SK-N-SH treated with all-trans-retinoic acid at 6 μM for 48 hours (cell line): ENCODE measurements at regions not wholly inside any gene's neighbourhood (a gene's known extent, or its start where the extent isn't known, plus 50 kb on each side); places are given as distances from the start of the nearest gene placed in this dataset.

Source experiments
- ATAC-seq: fragments of 200-7000 bp; cut with Tn5 transposase; 3 replicates; pipeline ENCODE4 v1.9.1; 2020; ENCODE audit warnings: mild to moderate bottlenecking, moderate library complexity
- ARNTL ChIP-seq: fragments of 450-650 bp; formaldehyde crosslinking; IDR thresholded peaks from 2 replicates; pipeline ENCODE4 v1.5.0; 2020; ENCODE audit warnings: low read depth, mild to moderate bottlenecking, moderate library complexity, borderline replicate concordance
- BACH2 ChIP-seq: fragments of 250-450 bp; sonication (Bioruptor Pico); IDR thresholded peaks from 2 replicates; pipeline ENCODE4 v1.9.0; 2021; ENCODE audit warnings: mild to moderate bottlenecking, borderline replicate concordance
- CSDC2 ChIP-seq: fragments of 250-450 bp; sonication (Bioruptor Pico); IDR thresholded peaks from 2 replicates; pipeline ENCODE4 v1.5.0; 2020; ENCODE audit warnings: mild to moderate bottlenecking, moderate library complexity
- ESRRG ChIP-seq: fragments of 250-450 bp; sonication (Bioruptor Pico); IDR thresholded peaks from 2 replicates; pipeline ENCODE4 v1.6.1; 2021; ENCODE audit warnings: mild to moderate bottlenecking
- GLIS3 ChIP-seq: fragments of 250-450 bp; sonication (Bioruptor Pico); IDR thresholded peaks from 2 replicates; pipeline ENCODE4 v1.5.0; 2020; ENCODE audit warnings: mild to moderate bottlenecking, moderate library complexity
- ISL1 ChIP-seq: fragments of 250-450 bp; sonication (Bioruptor Pico); IDR thresholded peaks from 2 replicates; pipeline ENCODE4 v2.1.2; 2022; ENCODE audit warnings: mild to moderate bottlenecking, moderate library complexity
- OSR1 ChIP-seq: fragments of 250-450 bp; sonication (Bioruptor Pico); IDR thresholded peaks from 2 replicates; pipeline ENCODE4 v1.8.0; 2022; ENCODE audit warnings: moderate library complexity, mild to moderate bottlenecking, inconsistent platforms
- PPARA ChIP-seq: fragments of 250-450 bp; sonication (Bioruptor Pico); IDR thresholded peaks from 2 replicates; pipeline ENCODE4 v1.5.0; 2020; ENCODE audit warnings: mild to moderate bottlenecking, borderline replicate concordance
- RARB ChIP-seq: fragments of 250-450 bp; sonication (Bioruptor Pico); IDR thresholded peaks from 2 replicates; pipeline ENCODE4 v1.8.0; 2021; ENCODE audit warnings: mild to moderate bottlenecking, moderate library complexity
- TCF4 ChIP-seq: fragments of 250-450 bp; sonication (Bioruptor Pico); IDR thresholded peaks from 2 replicates; pipeline ENCODE4 v1.8.0; 2021; ENCODE audit warnings: mild to moderate bottlenecking, moderate library complexity, borderline replicate concordance
- TOX ChIP-seq: fragments of 250-450 bp; sonication (Bioruptor Pico); IDR thresholded peaks from 2 replicates; pipeline ENCODE4 v1.8.0; 2021; ENCODE audit warnings: mild to moderate bottlenecking, moderate library complexity, borderline replicate concordance
- ZC3H10 ChIP-seq: fragments of 250-450 bp; sonication (Bioruptor Pico); IDR thresholded peaks from 2 replicates; pipeline ENCODE4 v1.5.1; 2021; ENCODE audit warnings: mild to moderate bottlenecking, moderate library complexity
- ZFP3 ChIP-seq: fragments of 250-450 bp; sonication (Bioruptor Pico); IDR thresholded peaks from 2 replicates; pipeline ENCODE4 v1.5.0; 2020; ENCODE audit warnings: mild to moderate bottlenecking, moderate library complexity
- ZFP30 ChIP-seq: fragments of 450-650 bp; formaldehyde crosslinking; IDR thresholded peaks from 2 replicates; pipeline ENCODE4 v1.5.0; 2022; ENCODE audit warnings: mild to moderate bottlenecking, moderate library complexity
- ZNF565 ChIP-seq: fragments of 450-650 bp; formaldehyde crosslinking; conservative IDR thresholded peaks from 2 replicates; pipeline ENCODE4 v1.5.0; 2020; ENCODE audit warnings: low read depth, mild to moderate bottlenecking, moderate library complexity
- ZNF70 ChIP-seq: fragments of 450-650 bp; formaldehyde crosslinking; IDR thresholded peaks from 2 replicates; pipeline ENCODE4 v1.5.0; 2020; ENCODE audit warnings: mild to moderate bottlenecking, moderate library complexity
- ZNF8 ChIP-seq: fragments of 450-650 bp; formaldehyde crosslinking; IDR thresholded peaks from 2 replicates; pipeline ENCODE4 v1.5.0; 2020; ENCODE audit warnings: mild to moderate bottlenecking, moderate library complexity
- TF ChIP-seq, protein P1 (sequence below): fragments of 250-450 bp; sonication (Bioruptor Pico); IDR thresholded peaks from 2 replicates; pipeline ENCODE4 v1.5.1; 2020; ENCODE audit warnings: low read depth, mild to moderate bottlenecking, moderate library complexity
- TF ChIP-seq, protein P2 (sequence below): fragments of 250-450 bp; sonication (Bioruptor Pico); IDR thresholded peaks from 2 replicates; pipeline ENCODE4 v1.5.1; 2021; ENCODE audit warnings: mild to moderate bottlenecking, moderate library complexity
- TF ChIP-seq, protein P3 (sequence below): fragments of 250-450 bp; sonication (Bioruptor Pico); IDR thresholded peaks from 2 replicates; pipeline ENCODE4 v1.8.0; 2020; ENCODE audit warnings: mild to moderate bottlenecking, moderate library complexity, borderline replicate concordance
- TF ChIP-seq, protein P4 (sequence below): fragments of 250-450 bp; sonication (Bioruptor Pico); IDR thresholded peaks from 2 replicates; pipeline ENCODE4 v1.5.0; 2020; ENCODE audit warnings: mild to moderate bottlenecking, moderate library complexity
- TF ChIP-seq, protein P5 (sequence below): fragments of 250-450 bp; sonication (Bioruptor Pico); IDR thresholded peaks from 2 replicates; pipeline ENCODE4 v1.8.0; 2021; ENCODE audit warnings: low read depth, mild to moderate bottlenecking, moderate library complexity, borderline replicate concordance

DNA sequence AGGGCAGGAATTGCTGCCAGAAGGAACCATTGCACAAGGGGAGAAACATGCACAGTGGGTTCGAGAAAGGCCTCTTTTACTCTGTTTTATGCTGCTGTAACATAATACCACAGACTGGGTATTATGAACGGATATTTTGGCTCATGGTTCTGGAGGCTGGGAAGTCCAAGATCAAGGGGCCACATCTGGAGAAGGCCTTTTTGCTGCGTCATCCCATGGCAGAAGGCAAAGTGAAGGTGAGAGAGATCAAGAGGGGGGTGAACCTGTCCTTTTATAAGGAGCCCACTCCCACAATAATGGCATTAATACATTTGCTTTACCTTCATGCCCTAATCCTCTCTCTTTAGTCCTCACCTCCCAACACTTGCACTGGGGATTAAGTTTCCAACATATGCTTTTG, 136.9 kb upstream of the ALDH1B1 start:
- ATAC-seq: no peak
- no peak for TF ChIP-seq ZNF565

DNA sequence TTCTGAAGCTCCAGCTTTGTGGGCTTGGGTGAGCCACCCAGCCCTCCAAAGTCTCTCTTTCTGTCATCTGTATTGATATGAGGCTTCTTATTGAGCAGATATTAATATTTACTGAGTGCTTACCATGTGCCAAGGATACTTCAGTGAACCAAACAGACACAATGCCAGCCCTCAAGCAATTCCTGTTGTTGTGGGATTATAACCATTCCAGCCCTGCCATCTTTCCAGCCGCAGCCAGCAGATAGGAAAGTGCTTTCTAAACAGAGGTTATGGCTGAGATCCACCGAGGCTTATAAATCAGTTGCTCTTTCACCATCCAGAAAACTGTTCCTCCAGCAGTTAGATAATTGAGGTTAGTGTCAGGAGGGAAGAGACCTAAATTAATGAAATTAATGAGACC, 137.7 kb upstream of the ALDH1B1 start:
- TF ChIP-seq, protein P1, sequence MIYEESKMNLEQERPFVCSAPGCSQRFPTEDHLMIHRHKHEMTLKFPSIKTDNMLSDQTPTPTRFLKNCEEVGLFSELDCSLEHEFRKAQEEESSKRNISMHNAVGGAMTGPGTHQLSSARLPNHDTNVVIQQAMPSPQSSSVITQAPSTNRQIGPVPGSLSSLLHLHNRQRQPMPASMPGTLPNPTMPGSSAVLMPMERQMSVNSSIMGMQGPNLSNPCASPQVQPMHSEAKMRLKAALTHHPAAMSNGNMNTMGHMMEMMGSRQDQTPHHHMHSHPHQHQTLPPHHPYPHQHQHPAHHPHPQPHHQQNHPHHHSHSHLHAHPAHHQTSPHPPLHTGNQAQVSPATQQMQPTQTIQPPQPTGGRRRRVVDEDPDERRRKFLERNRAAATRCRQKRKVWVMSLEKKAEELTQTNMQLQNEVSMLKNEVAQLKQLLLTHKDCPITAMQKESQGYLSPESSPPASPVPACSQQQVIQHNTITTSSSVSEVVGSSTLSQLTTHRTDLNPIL (CRISPR knock-in tag): no peak
- TF ChIP-seq BACH2 (CRISPR knock-in tag): no peak
- no peak for TF ChIP-seq PPARA
- TF ChIP-seq, protein P2, sequence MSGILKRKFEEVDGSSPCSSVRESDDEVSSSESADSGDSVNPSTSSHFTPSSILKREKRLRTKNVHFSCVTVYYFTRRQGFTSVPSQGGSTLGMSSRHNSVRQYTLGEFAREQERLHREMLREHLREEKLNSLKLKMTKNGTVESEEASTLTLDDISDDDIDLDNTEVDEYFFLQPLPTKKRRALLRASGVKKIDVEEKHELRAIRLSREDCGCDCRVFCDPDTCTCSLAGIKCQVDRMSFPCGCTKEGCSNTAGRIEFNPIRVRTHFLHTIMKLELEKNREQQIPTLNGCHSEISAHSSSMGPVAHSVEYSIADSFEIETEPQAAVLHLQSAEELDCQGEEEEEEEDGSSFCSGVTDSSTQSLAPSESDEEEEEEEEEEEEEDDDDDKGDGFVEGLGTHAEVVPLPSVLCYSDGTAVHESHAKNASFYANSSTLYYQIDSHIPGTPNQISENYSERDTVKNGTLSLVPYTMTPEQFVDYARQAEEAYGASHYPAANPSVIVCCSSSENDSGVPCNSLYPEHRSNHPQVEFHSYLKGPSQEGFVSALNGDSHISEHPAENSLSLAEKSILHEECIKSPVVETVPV: no peak
- no peak for TF ChIP-seq ZFP30 (CRISPR knock-in tag)
- TF ChIP-seq ZFP3 (CRISPR knock-in tag): no peak
- TF ChIP-seq, protein P3, sequence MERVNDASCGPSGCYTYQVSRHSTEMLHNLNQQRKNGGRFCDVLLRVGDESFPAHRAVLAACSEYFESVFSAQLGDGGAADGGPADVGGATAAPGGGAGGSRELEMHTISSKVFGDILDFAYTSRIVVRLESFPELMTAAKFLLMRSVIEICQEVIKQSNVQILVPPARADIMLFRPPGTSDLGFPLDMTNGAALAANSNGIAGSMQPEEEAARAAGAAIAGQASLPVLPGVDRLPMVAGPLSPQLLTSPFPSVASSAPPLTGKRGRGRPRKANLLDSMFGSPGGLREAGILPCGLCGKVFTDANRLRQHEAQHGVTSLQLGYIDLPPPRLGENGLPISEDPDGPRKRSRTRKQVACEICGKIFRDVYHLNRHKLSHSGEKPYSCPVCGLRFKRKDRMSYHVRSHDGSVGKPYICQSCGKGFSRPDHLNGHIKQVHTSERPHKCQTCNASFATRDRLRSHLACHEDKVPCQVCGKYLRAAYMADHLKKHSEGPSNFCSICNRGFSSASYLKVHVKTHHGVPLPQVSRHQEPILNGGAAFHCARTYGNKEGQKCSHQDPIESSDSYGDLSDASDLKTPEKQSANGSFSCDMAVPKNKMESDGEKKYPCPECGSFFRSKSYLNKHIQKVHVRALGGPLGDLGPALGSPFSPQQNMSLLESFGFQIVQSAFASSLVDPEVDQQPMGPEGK (CRISPR knock-in tag): no peak
- no peak for TF ChIP-seq ZNF8
- TF ChIP-seq CSDC2 (CRISPR knock-in tag): no peak
- TF ChIP-seq, protein P4, sequence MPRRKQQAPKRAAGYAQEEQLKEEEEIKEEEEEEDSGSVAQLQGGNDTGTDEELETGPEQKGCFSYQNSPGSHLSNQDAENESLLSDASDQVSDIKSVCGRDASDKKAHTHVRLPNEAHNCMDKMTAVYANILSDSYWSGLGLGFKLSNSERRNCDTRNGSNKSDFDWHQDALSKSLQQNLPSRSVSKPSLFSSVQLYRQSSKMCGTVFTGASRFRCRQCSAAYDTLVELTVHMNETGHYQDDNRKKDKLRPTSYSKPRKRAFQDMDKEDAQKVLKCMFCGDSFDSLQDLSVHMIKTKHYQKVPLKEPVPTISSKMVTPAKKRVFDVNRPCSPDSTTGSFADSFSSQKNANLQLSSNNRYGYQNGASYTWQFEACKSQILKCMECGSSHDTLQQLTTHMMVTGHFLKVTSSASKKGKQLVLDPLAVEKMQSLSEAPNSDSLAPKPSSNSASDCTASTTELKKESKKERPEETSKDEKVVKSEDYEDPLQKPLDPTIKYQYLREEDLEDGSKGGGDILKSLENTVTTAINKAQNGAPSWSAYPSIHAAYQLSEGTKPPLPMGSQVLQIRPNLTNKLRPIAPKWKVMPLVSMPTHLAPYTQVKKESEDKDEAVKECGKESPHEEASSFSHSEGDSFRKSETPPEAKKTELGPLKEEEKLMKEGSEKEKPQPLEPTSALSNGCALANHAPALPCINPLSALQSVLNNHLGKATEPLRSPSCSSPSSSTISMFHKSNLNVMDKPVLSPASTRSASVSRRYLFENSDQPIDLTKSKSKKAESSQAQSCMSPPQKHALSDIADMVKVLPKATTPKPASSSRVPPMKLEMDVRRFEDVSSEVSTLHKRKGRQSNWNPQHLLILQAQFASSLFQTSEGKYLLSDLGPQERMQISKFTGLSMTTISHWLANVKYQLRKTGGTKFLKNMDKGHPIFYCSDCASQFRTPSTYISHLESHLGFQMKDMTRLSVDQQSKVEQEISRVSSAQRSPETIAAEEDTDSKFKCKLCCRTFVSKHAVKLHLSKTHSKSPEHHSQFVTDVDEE (CRISPR knock-in tag): no peak
- no peak for TF ChIP-seq ISL1 (CRISPR knock-in tag)
- TF ChIP-seq ESRRG (CRISPR knock-in tag): no peak
- no peak for TF ChIP-seq ZC3H10 (CRISPR knock-in tag)
- ATAC-seq: no peak

DNA sequence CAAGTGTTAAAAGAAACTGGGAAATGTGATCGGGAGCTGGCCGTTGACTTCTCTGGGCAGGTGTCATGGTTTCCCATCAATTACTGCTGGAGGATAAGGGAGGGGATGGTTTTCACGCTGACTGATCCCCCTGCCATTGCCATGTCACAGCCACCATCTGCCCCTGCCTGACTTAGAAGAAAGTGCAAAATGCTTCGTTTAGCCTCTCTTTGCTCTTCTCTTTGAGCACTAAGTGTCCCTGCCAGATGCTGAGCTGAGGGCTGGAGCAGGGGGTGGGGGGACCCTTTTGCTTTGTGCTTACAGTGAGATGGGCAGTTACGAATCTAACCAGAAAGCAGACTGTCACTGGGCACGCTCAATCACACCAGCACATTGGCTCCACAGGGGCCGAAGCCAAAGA, 138.4 kb upstream of the ALDH1B1 start:
- no peak for ATAC-seq
- no peak for TF ChIP-seq OSR1
- no peak for TF ChIP-seq ISL1 (CRISPR knock-in tag)
- TF ChIP-seq, protein P4 (CRISPR knock-in tag): no peak
- TF ChIP-seq ZNF565: no peak
- TF ChIP-seq ZNF70: no peak
- no peak for TF ChIP-seq TCF4
- TF ChIP-seq RARB (CRISPR knock-in tag): no peak
- no peak for TF ChIP-seq ZFP3 (CRISPR knock-in tag)
- no peak for TF ChIP-seq ZNF8
- no peak for TF ChIP-seq CSDC2 (CRISPR knock-in tag)
- no peak for TF ChIP-seq PPARA
- no peak for TF ChIP-seq ESRRG (CRISPR knock-in tag)
- no peak for TF ChIP-seq GLIS3 (CRISPR knock-in tag)
- TF ChIP-seq, protein P3 (CRISPR knock-in tag): no peak
- TF ChIP-seq ARNTL (CRISPR knock-in tag): no peak
- TF ChIP-seq, protein P5, sequence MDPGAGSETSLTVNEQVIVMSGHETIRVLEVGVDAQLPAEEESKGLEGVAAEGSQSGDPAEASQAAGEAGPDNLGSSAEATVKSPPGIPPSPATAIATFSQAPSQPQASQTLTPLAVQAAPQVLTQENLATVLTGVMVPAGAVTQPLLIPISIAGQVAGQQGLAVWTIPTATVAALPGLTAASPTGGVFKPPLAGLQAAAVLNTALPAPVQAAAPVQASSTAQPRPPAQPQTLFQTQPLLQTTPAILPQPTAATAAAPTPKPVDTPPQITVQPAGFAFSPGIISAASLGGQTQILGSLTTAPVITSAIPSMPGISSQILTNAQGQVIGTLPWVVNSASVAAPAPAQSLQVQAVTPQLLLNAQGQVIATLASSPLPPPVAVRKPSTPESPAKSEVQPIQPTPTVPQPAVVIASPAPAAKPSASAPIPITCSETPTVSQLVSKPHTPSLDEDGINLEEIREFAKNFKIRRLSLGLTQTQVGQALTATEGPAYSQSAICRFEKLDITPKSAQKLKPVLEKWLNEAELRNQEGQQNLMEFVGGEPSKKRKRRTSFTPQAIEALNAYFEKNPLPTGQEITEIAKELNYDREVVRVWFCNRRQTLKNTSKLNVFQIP (CRISPR knock-in tag): no peak
- TF ChIP-seq, protein P2: no peak
- TF ChIP-seq TOX: no peak
- TF ChIP-seq ZC3H10 (CRISPR knock-in tag): no peak
